AG09319 (cell line): ENCODE measurements at regions not wholly inside any gene's neighbourhood (a gene's known extent, or its start where the extent isn't known, plus 50 kb on each side); places are given as distances from the start of the nearest gene placed in this dataset.
A peak's percentile ranks its signal among the peaks of the same experiment; 100 is the strongest.

Experiments used
- DNase-seq: peaks from one replicate; pipeline ENCODE4 v3.0.0-alpha.2; 2010; ENCODE audit warnings: low read depth; ENCODE audit errors: extremely low read depth
- CTCF ChIP-seq: IDR thresholded peaks from 2 replicates; pipeline ENCODE4 v1.5.1; 2011; ENCODE audit warnings: low read depth, mild to moderate bottlenecking, inconsistent platforms, low read length, moderate library complexity

- TF ChIP-seq CTCF, result no peak
- DNase-seq, result no peak
These were observed 116.8 kb downstream of the COPS8 start for GRCh38 chr2:237202288-237203030.

DNA sequence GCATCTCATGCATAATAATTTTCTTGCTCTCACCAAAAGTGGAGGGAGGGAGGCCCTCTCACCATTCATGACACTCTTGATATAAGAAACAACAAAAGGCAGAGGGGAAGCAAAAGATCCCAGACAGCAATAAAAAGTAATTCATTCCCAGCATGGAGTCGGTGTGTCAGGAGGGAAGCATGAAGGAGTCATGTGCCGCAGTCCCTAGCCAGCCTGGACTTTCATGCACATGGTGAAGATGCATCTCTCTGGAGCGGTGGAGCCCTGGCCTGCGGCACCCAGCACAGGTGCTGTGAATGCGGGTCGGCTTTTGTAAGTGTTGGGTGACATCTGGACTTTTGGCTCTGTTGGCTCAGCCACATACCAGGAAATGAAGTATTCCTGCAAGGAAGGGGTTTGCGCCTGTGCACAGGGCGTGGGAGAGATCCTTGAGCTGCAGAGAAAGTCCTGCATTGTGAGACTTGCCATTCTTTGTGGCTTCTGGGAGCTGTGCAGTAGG, 119.4 kb downstream of the COPS8 start:
- DNase-seq, result no peak

DNA sequence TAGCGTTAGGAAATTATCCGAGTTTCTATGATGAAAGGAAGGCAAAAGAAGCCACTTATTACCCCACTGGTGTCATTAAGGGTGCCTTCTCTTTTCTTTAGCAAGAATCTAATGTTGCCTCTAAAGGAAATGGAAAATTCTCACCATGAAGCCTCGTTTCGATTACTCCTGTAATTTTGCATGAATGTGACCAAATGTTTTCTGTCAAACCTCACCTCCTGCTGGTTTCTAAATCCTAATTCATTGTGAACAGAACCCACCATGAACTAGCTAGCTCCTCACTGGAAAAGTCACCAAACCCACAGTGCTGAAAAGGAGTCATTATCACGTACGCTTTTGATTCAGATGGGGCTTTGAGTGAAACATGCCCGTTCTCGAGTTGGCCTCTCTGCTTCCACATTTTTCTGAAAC, 119.9 kb downstream of the COPS8 start:
- DNase-seq, result no peak
- no peak for TF ChIP-seq CTCF

More for the DNA sequence above, 119.4 kb downstream of the COPS8 start:
- TF ChIP-seq CTCF, result no peak

DNA sequence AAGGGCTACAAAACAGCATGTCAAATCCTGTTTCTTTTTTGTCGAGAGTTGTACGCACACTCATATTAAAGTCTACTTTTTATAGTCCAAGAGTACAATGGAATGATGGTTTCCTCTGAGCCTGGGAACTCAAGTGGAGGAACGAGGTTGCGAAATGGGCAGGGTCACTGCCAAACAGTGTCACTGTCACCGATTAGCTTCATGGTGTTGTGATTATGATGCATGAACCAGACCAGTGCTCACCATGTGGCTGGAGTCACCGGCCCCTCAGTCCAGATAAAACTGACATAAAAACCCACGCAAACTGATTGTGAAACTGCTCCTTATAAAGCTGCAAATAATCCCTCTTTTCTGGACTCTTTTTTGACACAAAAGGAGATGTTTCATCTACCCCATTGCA, 122.0 kb downstream of the COPS8 start:
- no peak for DNase-seq
- TF ChIP-seq CTCF, result no peak

DNA sequence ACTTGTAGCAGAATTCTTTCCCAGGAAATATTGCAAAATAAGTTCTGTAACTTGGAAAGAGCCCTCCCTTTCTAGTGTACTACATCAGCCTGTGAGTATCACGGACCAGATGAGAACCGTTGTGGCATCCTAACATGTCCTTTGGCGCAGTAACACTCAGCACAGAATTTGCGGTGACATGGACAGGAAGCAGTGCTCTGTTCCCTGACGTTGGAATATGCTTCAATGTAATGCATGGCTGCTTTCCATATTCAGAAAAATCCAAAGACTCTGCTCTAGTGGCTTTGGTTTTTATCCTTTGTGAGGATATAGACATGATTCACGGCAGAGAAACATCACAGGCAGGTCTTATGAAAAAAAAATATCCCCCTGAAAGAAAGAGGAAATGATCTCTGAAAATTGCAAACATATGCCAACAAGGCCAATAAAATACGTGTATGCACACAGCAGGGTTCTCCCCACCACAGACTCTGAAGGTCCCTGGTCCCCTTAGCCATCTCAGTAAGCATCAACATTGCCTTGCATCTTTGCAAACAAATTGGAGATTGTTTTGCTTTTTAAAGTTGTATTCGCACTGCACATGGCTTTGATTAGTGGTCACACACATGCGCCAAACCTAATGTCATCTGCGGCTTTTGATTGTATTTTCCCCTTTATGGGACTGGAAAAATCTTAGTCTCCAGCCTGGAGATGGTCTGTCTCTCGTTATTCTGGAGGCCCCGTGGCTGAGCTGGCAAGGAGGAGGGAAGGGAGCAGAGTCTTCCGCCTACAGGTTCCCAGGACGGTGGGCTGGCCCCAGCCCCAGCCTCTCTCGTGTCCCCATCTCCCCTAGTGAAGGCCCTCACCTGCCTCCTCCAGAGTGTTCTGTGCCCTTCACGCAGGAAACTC, 122.9 kb downstream of the COPS8 start:
- no peak for DNase-seq
- no peak for TF ChIP-seq CTCF

DNA sequence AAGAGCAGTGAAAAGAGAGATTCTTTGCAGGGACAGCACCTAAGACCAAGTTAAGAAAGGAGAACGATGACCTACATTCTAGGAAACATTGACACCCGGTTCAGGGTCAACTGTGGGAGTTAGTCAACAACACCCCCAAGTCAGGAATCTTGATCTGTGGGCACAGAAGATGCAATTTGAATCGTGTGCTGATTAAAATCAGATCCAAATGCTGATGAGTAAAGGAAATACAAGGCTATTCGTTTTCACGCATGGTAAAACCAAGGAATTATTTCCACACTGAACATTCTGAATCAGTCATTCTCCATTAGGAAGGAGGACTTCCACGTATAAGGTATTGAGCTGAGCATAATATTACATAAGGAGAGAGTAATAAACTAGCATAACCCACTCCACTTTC, 124.2 kb downstream of the COPS8 start:
- DNase-seq, result peak; percentile 87
- no peak for TF ChIP-seq CTCF

- TF ChIP-seq CTCF, result no peak
- no peak for DNase-seq
These were observed 124.6 kb downstream of the COPS8 start for GRCh38 chr2:237210297-237210696.
